IMR-90 (cell line): ENCODE measurements at regions not wholly inside any gene's neighbourhood (a gene's known extent, or its start where the extent isn't known, plus 50 kb on each side); places are given as distances from the start of the nearest gene placed in this dataset.

Experiments used
- ATAC-seq: fragments of 200-7000 bp; cut with Tn5 transposase; 2 replicates; pipeline ENCODE4 v1.9.1; 2020; ENCODE audit warnings: low read depth, mild to moderate bottlenecking, moderate library complexity
- BruUV-seq: library from RNA; stranded (reverse); fragments of 400-500 nt; replicated peaks from 2 replicates; lab custom pipeline; 2021; lab: Mats Ljungman, UMichigan
- CTCF ChIA-PET: fragments of 300-600 bp; formaldehyde crosslinking; extraction: SDS; loops from one replicate; lab custom pipeline; 2021; ENCODE audit warnings: antibody characterized with exemption; lab: Yijun Ruan, JAX
- POLR2A ChIA-PET: fragments of 300-600 bp; sonication (Branson Sonifier 250); formaldehyde crosslinking; loops from one replicate; lab custom pipeline; 2022; ENCODE audit warnings: antibody characterized with exemption; ENCODE audit not compliant: unreplicated experiment; lab: Charles Lee
- DNase-seq: peaks from one replicate; pipeline ENCODE4 v3.0.0; 2013
- H2AFZ ChIP-seq: replicated peaks from 2 replicates; pipeline ENCODE3; 2013; ENCODE audit warnings: low read length, mild to moderate bottlenecking; ENCODE audit not compliant: poor library complexity
- H2AK5ac ChIP-seq: 2 replicates; pipeline ENCODE4 v1.6.1; 2013; ENCODE audit warnings: low read depth, low read length, inconsistent platforms
- H2AK9ac ChIP-seq: replicated peaks from 2 replicates; pipeline ENCODE3; 2013; ENCODE audit warnings: mild to moderate bottlenecking, low read depth, low read length, moderate library complexity; ENCODE audit not compliant: poor library complexity
- H2BK120ac ChIP-seq: 2 replicates; pipeline ENCODE4 v1.6.1; 2013; ENCODE audit warnings: low read depth, low read length, inconsistent platforms
- H2BK15ac ChIP-seq: 3 replicates; pipeline ENCODE4 v1.6.1; 2013; ENCODE audit warnings: low read depth, low read length, inconsistent platforms
- H2BK20ac ChIP-seq: 2 replicates; pipeline ENCODE4 v1.6.1; 2013; ENCODE audit warnings: low read depth, mild to moderate bottlenecking, inconsistent platforms, low read length, moderate library complexity
- H2BK5ac ChIP-seq: 2 replicates; pipeline ENCODE4 v1.6.1; 2013; ENCODE audit warnings: mild to moderate bottlenecking, low read depth, low read length, inconsistent platforms; ENCODE audit not compliant: poor library complexity, severe bottlenecking
- H3K14ac ChIP-seq: replicated peaks from 2 replicates; pipeline ENCODE4 v1.6.1; 2013; ENCODE audit warnings: low read depth, low read length, inconsistent platforms
- H3K18ac ChIP-seq: 2 replicates; pipeline ENCODE4 v1.6.1; 2013; ENCODE audit warnings: low read depth, low read length, control low read depth
- H3K23ac ChIP-seq: 2 replicates; pipeline ENCODE4 v1.6.1; 2013; ENCODE audit warnings: low read depth, low read length, inconsistent platforms
- H3K27ac ChIP-seq: 2 replicates; pipeline ENCODE4 v1.5.1; 2013; ENCODE audit warnings: mild to moderate bottlenecking, control low read depth, low read length; ENCODE audit not compliant: insufficient read depth
- H3K27me3 ChIP-seq: 2 replicates; pipeline ENCODE4 v1.6.1; 2013; ENCODE audit warnings: low read length; ENCODE audit not compliant: control insufficient read depth, insufficient read depth
- H3K36me3 ChIP-seq: 2 replicates; pipeline ENCODE4 v1.6.1; 2013; ENCODE audit warnings: low read length, mixed read lengths; ENCODE audit not compliant: control insufficient read depth, insufficient read depth
- H3K4ac ChIP-seq: 2 replicates; pipeline ENCODE4 v1.6.1; 2013; ENCODE audit warnings: low read depth, low read length, inconsistent platforms
- H3K4me1 ChIP-seq: 2 replicates; pipeline ENCODE4 v1.6.1; 2013; ENCODE audit warnings: low read length, mixed read lengths; ENCODE audit not compliant: control insufficient read depth, insufficient read depth
- H3K4me2 ChIP-seq: 2 replicates; pipeline ENCODE4 v1.6.1; 2013; ENCODE audit warnings: low read depth, mild to moderate bottlenecking, control low read depth, low read length, moderate library complexity
- H3K4me3 ChIP-seq: 2 replicates; pipeline ENCODE4 v1.5.1; 2013; ENCODE audit warnings: low read depth, mild to moderate bottlenecking, control low read depth, low read length, moderate library complexity; ENCODE audit not compliant: insufficient read depth
- H3K56ac ChIP-seq: 2 replicates; pipeline ENCODE4 v1.6.1; 2013; ENCODE audit warnings: low read length, inconsistent platforms; ENCODE audit not compliant: insufficient read depth; ENCODE audit errors: extremely low read depth
- H3K79me1 ChIP-seq, 2 experiments: 2 replicates each; pipeline ENCODE4 v1.6.1; 2013; ENCODE audit warnings: low read length in 2 of 2, inconsistent platforms in 1 of 2, low read depth in 1 of 2
- H3K9ac ChIP-seq: 2 replicates; pipeline ENCODE4 v1.6.1; 2013; ENCODE audit warnings: low read depth, low read length, control low read depth
- H3K9me1 ChIP-seq: 2 replicates; pipeline ENCODE4 v1.6.1; 2013; ENCODE audit warnings: low read length, inconsistent platforms; ENCODE audit not compliant: insufficient read depth
- H3K9me3 ChIP-seq: 2 replicates; pipeline ENCODE4 v1.6.1; 2013; ENCODE audit warnings: low read length; ENCODE audit not compliant: control insufficient read depth, insufficient read depth
- H4K20me1 ChIP-seq: 2 replicates; pipeline ENCODE4 v1.6.1; 2013; ENCODE audit warnings: low read length, inconsistent platforms; ENCODE audit not compliant: insufficient read depth
- H4K5ac ChIP-seq: 2 replicates; pipeline ENCODE4 v1.6.1; 2013; ENCODE audit warnings: mild to moderate bottlenecking, low read depth, low read length, control low read depth
- H4K8ac ChIP-seq, 2 experiments: 2 replicates each; pipeline ENCODE4 v1.6.1; 2013; ENCODE audit warnings: low read depth in 2 of 2, low read length in 2 of 2, control low read depth in 1 of 2, inconsistent platforms in 1 of 2
- H4K91ac ChIP-seq: 2 replicates; pipeline ENCODE4 v1.6.1; 2013; ENCODE audit warnings: low read depth, low read length, inconsistent platforms; ENCODE audit not compliant: insufficient read depth
- BHLHE40 ChIP-seq: fragments of 150-350 bp; IDR thresholded peaks from 2 replicates; pipeline ENCODE4 v1.6.1; 2016; ENCODE audit warnings: mild to moderate bottlenecking, low read depth, low read length
- CEBPB ChIP-seq: IDR thresholded peaks from 2 replicates; pipeline ENCODE4 v1.6.1; 2012; ENCODE audit warnings: low read depth, low read length, improper control_type of control experiment
- CHD1 ChIP-seq: IDR thresholded peaks from 2 replicates; pipeline ENCODE4 v1.6.1; 2012; ENCODE audit warnings: low read depth, low read length, improper control_type of control experiment
- CTCF ChIP-seq: conservative IDR thresholded peaks from 2 replicates; pipeline ENCODE4 v1.5.1; 2012; ENCODE audit warnings: mild to moderate bottlenecking, low read depth, low read length, improper control_type of control experiment
- FOS ChIP-seq: fragments of 150-350 bp; IDR thresholded peaks from 2 replicates; pipeline ENCODE4 v1.6.1; 2016; ENCODE audit warnings: low read depth, low read length
- MAFK ChIP-seq: IDR thresholded peaks from 2 replicates; pipeline ENCODE4 v1.6.1; 2012; ENCODE audit warnings: low read depth, low read length, improper control_type of control experiment
- MAZ ChIP-seq: IDR thresholded peaks from 2 replicates; pipeline ENCODE4 v1.6.1; 2012; ENCODE audit warnings: low read depth, mild to moderate bottlenecking, low read length, improper control_type of control experiment, moderate library complexity, borderline replicate concordance
- MXI1 ChIP-seq: IDR thresholded peaks from 2 replicates; pipeline ENCODE4 v1.6.1; 2012; ENCODE audit warnings: low read depth, mild to moderate bottlenecking, low read length, moderate library complexity, borderline replicate concordance
- NFE2L2 ChIP-seq: fragments of 150-350 bp; IDR thresholded peaks from 2 replicates; pipeline ENCODE4 v1.6.1; 2016; ENCODE audit warnings: low read depth, mild to moderate bottlenecking, low read length
- POLR2A ChIP-seq: IDR thresholded peaks from 2 replicates; pipeline ENCODE4 v1.6.1; 2012; ENCODE audit warnings: mild to moderate bottlenecking, low read depth, low read length
- RAD21 ChIP-seq: IDR thresholded peaks from 2 replicates; pipeline ENCODE4 v1.6.1; 2012; ENCODE audit warnings: low read length, improper control_type of control experiment
- RCOR1 ChIP-seq: IDR thresholded peaks from 2 replicates; pipeline ENCODE4 v1.6.1; 2012; ENCODE audit warnings: mild to moderate bottlenecking, low read length, improper control_type of control experiment; ENCODE audit not compliant: insufficient replicate concordance
- RFX5 ChIP-seq: IDR thresholded peaks from 2 replicates; pipeline ENCODE4 v1.8.0; 2012; ENCODE audit warnings: low read depth, mild to moderate bottlenecking, low read length, moderate library complexity
- SMC3 ChIP-seq: fragments of 150-350 bp; IDR thresholded peaks from 2 replicates; pipeline ENCODE4 v1.6.1; 2016; ENCODE audit warnings: low read depth, mild to moderate bottlenecking, antibody characterized with exemption, low read length, moderate library complexity
- USF2 ChIP-seq: fragments of 150-350 bp; IDR thresholded peaks from 2 replicates; pipeline ENCODE4 v1.6.1; 2017; ENCODE audit warnings: mild to moderate bottlenecking, antibody characterized with exemption, low read length, low read depth
- WGBS, 2 experiments: methylation state at CpG; one replicate each; pipeline versions ENCODE4 v1.1.5 to v1.1.7; 2013; ENCODE audit warnings: missing lambda C conversion rate in 2 of 2; ENCODE audit not compliant: insufficient read length in 1 of 2; ENCODE audit errors: extremely low coverage in 2 of 2; 5-methylcytosine and 5-hydroxymethylcytosine counted together
- dilution Hi-C: fragments of 300-500 bp; cut with HindIII; formaldehyde crosslinking; loops from one replicate; pipeline ENCODE4 v1.14.3; 2018; ENCODE audit warnings: low sequenced_read_pairs; ENCODE audit not compliant: unreplicated experiment
- in situ Hi-C: fragments of 300-500 bp; cut with MboI; formaldehyde crosslinking; loops from 3 replicates; pipeline ENCODE4 v1.14.3; 2019; ENCODE audit warnings: low sequenced_read_pairs, inconsistent platforms, mixed read lengths
- intact Hi-C: fragments of 100-400 bp; cut with micrococcal nuclease; formaldehyde crosslinking; loops from 2 replicates; pipeline ENCODE4 v1.10.0; 2022
- TF ChIP-seq, protein P1 (sequence below): fragments of 150-350 bp; IDR thresholded peaks from 2 replicates; pipeline ENCODE4 v1.6.1; 2016; ENCODE audit warnings: low read depth, mild to moderate bottlenecking, low read length, moderate library complexity, borderline replicate concordance

- TF ChIP-seq RFX5 (no peak), BHLHE40 (no peak), CTCF (no peak), CHD1 (no peak), CEBPB (no peak), RCOR1 (no peak), RAD21 (no peak), USF2 (no peak), FOS (no peak), SMC3 (no peak), MAZ (no peak), MXI1 (no peak), MAFK (no peak), POLR2A (no peak), NFE2L2 (no peak)
- TF ChIP-seq, protein P1, sequence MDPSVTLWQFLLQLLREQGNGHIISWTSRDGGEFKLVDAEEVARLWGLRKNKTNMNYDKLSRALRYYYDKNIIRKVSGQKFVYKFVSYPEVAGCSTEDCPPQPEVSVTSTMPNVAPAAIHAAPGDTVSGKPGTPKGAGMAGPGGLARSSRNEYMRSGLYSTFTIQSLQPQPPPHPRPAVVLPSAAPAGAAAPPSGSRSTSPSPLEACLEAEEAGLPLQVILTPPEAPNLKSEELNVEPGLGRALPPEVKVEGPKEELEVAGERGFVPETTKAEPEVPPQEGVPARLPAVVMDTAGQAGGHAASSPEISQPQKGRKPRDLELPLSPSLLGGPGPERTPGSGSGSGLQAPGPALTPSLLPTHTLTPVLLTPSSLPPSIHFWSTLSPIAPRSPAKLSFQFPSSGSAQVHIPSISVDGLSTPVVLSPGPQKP = no peak
- H2BK5ac ChIP-seq = no peak overlapping the region
- no peaks in the 10 kb centered on the region for H4K20me1 ChIP-seq
- no peaks in the 10 kb centered on the region for H3K4me1 ChIP-seq
- DNase-seq (no peak), ATAC-seq (no peak)
- no peak overlapping the region for H2BK15ac ChIP-seq
- dilution Hi-C loops (no loop called here), in situ Hi-C loops (no loop called here), intact Hi-C loops (no loop called here)
- no peaks in the 10 kb centered on the region for H3K36me3 ChIP-seq
- no peaks in the 10 kb centered on the region for H3K27me3 ChIP-seq
- BruUV-seq = no TSS peak
- H3K27ac ChIP-seq = no peak overlapping the region
- no peaks in the 10 kb centered on the region for H3K9me1 ChIP-seq
- no peak overlapping the region for H3K4me3 ChIP-seq
- H3K9ac ChIP-seq = no peak overlapping the region
- no peak overlapping the region for H4K5ac ChIP-seq
- no peak overlapping the region for H3K4ac ChIP-seq
- no peak overlapping the region for H3K23ac ChIP-seq
- H3K14ac ChIP-seq = no peak overlapping the region
- no peaks in the 10 kb centered on the region for H3K79me1 ChIP-seq
- H3K18ac ChIP-seq = no peak overlapping the region
- H2BK120ac ChIP-seq = no peak overlapping the region
- no peaks in the 10 kb centered on the region for H3K9me3 ChIP-seq
- no peak overlapping the region for H2AK5ac ChIP-seq
- no peak overlapping the region for H4K91ac ChIP-seq
- H2AFZ ChIP-seq = no peak overlapping the region
- CTCF ChIA-PET = no interaction called here
- no peak overlapping the region for H4K8ac ChIP-seq
- H2BK20ac ChIP-seq = no peak overlapping the region
- no CpG with 5 or more reads among the region's 6 CpGs for WGBS, 2 experiments
- POLR2A ChIA-PET = no interaction called here
- no peak overlapping the region for H2AK9ac ChIP-seq
- no peak overlapping the region for H3K56ac ChIP-seq
- H3K4me2 ChIP-seq = no peak overlapping the region
These were observed 458.9 kb downstream of the COG6 start for GRCh38 chr13:40114305-40114896.
